NT2/D1 (cell line): ENCODE measurements at regions not wholly inside any gene's neighbourhood (a gene's known extent, or its start where the extent isn't known, plus 50 kb on each side); places are given as distances from the start of the nearest gene placed in this dataset.

Experiments
- YY1 ChIP-seq: IDR thresholded peaks from 2 replicates; pipeline ENCODE4 v1.6.1; 2011; ENCODE audit not compliant: insufficient read length, insufficient read depth
- ZNF274 ChIP-seq: IDR thresholded peaks from 2 replicates; pipeline ENCODE4 v1.6.1; 2011; ENCODE audit warnings: mild to moderate bottlenecking, low read depth, low read length

DNA sequence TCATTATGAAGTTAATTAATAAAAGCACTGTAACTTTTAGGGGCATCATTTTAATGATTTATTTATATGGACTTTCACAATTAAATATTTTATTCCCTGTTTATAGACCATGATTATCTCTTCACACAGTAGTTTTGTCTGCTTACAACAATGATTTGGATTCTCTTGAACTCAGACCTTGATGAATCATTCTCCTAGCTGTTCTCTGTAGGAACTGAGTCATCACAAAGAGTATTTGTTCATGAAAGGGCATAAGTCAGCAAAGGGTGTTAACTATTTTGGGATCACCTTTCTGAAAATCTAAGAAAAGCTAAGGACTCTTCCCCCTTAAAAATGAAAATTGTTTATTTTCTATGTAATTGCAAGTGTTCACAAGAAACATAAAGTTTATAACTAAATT, 461.1 kb upstream of the UBE2E3 start:
- TF ChIP-seq ZNF274 (no peak), YY1 (no peak)
